GM12878 (cell line): ENCODE measurements at regions not wholly inside any gene's neighbourhood (a gene's known extent, or its start where the extent isn't known, plus 50 kb on each side); places are given as distances from the start of the nearest gene placed in this dataset.

Experiments used
- ATAC-seq: fragments of 200-7000 bp; cut with Tn5 transposase; 3 replicates; pipeline ENCODE4 v1.9.1; 2020; ENCODE audit warnings: mild to moderate bottlenecking, moderate library complexity
- BruUV-seq: library from RNA; stranded (reverse); fragments of 400-500 nt; replicated peaks from 2 replicates; lab custom pipeline; 2021; lab: Mats Ljungman, UMichigan
- CTCF ChIA-PET: fragments of 300-600 bp; sonication (Branson Sonifier 250); formaldehyde crosslinking; extraction: SDS; loops from one replicate; lab custom pipeline; 2021; ENCODE audit warnings: inconsistent platforms; lab: Yijun Ruan, JAX
- POLR2A ChIA-PET: fragments of 350-600 bp; formaldehyde crosslinking; extraction: SDS; loops from one replicate; lab custom pipeline; 2021; ENCODE audit warnings: inconsistent platforms; lab: Charles Lee
- RAD21 ChIA-PET: fragments of 300-600 bp; sonication (Branson Sonifier 250); formaldehyde crosslinking; loops from one replicate; lab custom pipeline; 2023; ENCODE audit warnings: antibody characterized with exemption; ENCODE audit not compliant: unreplicated experiment; lab: Charles Lee
- SMC1A ChIA-PET: fragments of 300-600 bp; sonication (Branson Sonifier 250); formaldehyde crosslinking; loops from one replicate; lab custom pipeline; 2023; ENCODE audit not compliant: unreplicated experiment, uncharacterized antibody; lab: Charles Lee
- DNase-seq: peaks from one replicate; pipeline ENCODE4 v3.0.0-alpha.2; 2011; ENCODE audit warnings: low read depth, low spot score
- FAIRE-seq: peaks from 3 replicates; lab custom pipeline; 2011; peaks lifted over from hg19 to GRCh38; lab: Jason Lieb, UNC
- H2AFZ ChIP-seq: 2 replicates; pipeline ENCODE4 v1.6.0; 2011; ENCODE audit warnings: low read depth, low read length, control low read depth; ENCODE audit not compliant: control insufficient read depth
- H3K27ac ChIP-seq: 2 replicates; pipeline ENCODE4 v1.5.1; 2011; ENCODE audit warnings: control low read depth; ENCODE audit not compliant: control insufficient read depth, insufficient read depth
- H3K27me3 ChIP-seq, 2 experiments: replicated peaks in 1 of 2; 2 replicates each; pipeline versions ENCODE4 v1.6.0 to v1.6.1; 2011; ENCODE audit warnings: low read length in 1 of 2; ENCODE audit not compliant: control insufficient read depth in 2 of 2, insufficient read depth in 2 of 2
- H3K36me3 ChIP-seq, 2 experiments: 2 replicates each; pipeline ENCODE4 v1.5.1; 2011; ENCODE audit warnings: low read length in 1 of 2; ENCODE audit not compliant: control insufficient read depth in 2 of 2, insufficient read depth in 2 of 2
- H3K4me1 ChIP-seq: 2 replicates; pipeline ENCODE4 v1.6.1; 2011; ENCODE audit warnings: mild to moderate bottlenecking, low read length, moderate library complexity, mixed read lengths; ENCODE audit not compliant: control insufficient read depth, insufficient read depth
- H3K4me2 ChIP-seq: 2 replicates; pipeline ENCODE4 v1.6.0; 2011; ENCODE audit warnings: control low read depth; ENCODE audit not compliant: control insufficient read depth, insufficient read depth
- H3K4me3 ChIP-seq: fragments of 200-600 bp; sonication (generic); 2 replicates; pipeline ENCODE4 v1.5.1; 2016
- H3K79me2 ChIP-seq: 2 replicates; pipeline ENCODE4 v1.6.0; 2011; ENCODE audit warnings: low read length; ENCODE audit not compliant: control insufficient read depth, insufficient read depth
- H3K9ac ChIP-seq: 2 replicates; pipeline ENCODE4 v1.8.0; 2011; ENCODE audit warnings: low read length, control low read depth, mixed read lengths; ENCODE audit not compliant: control insufficient read depth, insufficient read depth
- H3K9me3 ChIP-seq: replicated peaks from 3 replicates; pipeline ENCODE4 v1.5.1; 2011; ENCODE audit warnings: mild to moderate bottlenecking, low read length; ENCODE audit not compliant: control insufficient read depth, insufficient read depth
- H4K20me1 ChIP-seq: 2 replicates; pipeline ENCODE4 v1.6.0; 2011; ENCODE audit not compliant: control insufficient read depth, insufficient read depth
- ATF2 ChIP-seq: IDR thresholded peaks from 2 replicates; pipeline ENCODE4 v1.6.1; 2012; ENCODE audit warnings: low read length, inconsistent platforms
- CHD4 ChIP-seq: fragments of 200-600 bp; sonication (generic); IDR thresholded peaks from 2 replicates; pipeline ENCODE4 v1.6.1; 2016; ENCODE audit warnings: mild to moderate bottlenecking
- CTCF ChIP-seq, 3 experiments: IDR thresholded peaks in 2 of 3; conservative IDR thresholded peaks in 1 of 3; 2 replicates each; pipeline ENCODE4 v1.5.1; 2011; ENCODE audit warnings: low read depth in 3 of 3, low read length in 3 of 3, mild to moderate bottlenecking in 3 of 3, control low read depth in 2 of 3, moderate library complexity in 2 of 3, inconsistent platforms in 1 of 3, mixed read lengths in 1 of 3; ENCODE audit not compliant: control insufficient read depth in 2 of 3, insufficient read depth in 1 of 3; ENCODE audit errors: extremely low read depth in 1 of 3
- ETV6 ChIP-seq, 2 experiments: fragments of 450-650 bp in 1 of 2; IDR thresholded peaks in 1 of 2; conservative IDR thresholded peaks in 1 of 2; 2 replicates each; pipeline ENCODE4 v1.6.1; 2014; ENCODE audit warnings: antibody characterized with exemption in 1 of 2, borderline replicate concordance in 1 of 2, low read depth in 1 of 2, mild to moderate bottlenecking in 1 of 2, moderate library complexity in 1 of 2
- GABPA ChIP-seq: IDR thresholded peaks from 2 replicates; pipeline ENCODE4 v1.6.1; 2014; ENCODE audit warnings: antibody characterized with exemption, low read depth, mild to moderate bottlenecking, inconsistent platforms
- HDGF ChIP-seq: fragments of 450-650 bp; IDR thresholded peaks from 2 replicates; pipeline ENCODE4 v1.6.1; 2016; ENCODE audit warnings: antibody characterized with exemption
- KLF5 ChIP-seq: fragments of 450-650 bp; IDR thresholded peaks from 2 replicates; pipeline ENCODE4 v1.6.1; 2014; ENCODE audit warnings: mild to moderate bottlenecking; ENCODE audit not compliant: partially characterized antibody
- NKRF ChIP-seq: fragments of 450-650 bp; conservative IDR thresholded peaks from 2 replicates; pipeline ENCODE4 v1.6.1; 2017; ENCODE audit warnings: mild to moderate bottlenecking, moderate library complexity
- NR2C1 ChIP-seq: fragments of 450-650 bp; IDR thresholded peaks from 2 replicates; pipeline ENCODE4 v1.6.1; 2017; ENCODE audit warnings: antibody characterized with exemption, mild to moderate bottlenecking, moderate library complexity
- NR2C2 ChIP-seq: IDR thresholded peaks from 2 replicates; pipeline ENCODE4 v1.6.1; 2011; ENCODE audit warnings: borderline replicate concordance, low read depth; ENCODE audit not compliant: control insufficient read depth, insufficient read length
- NRF1 ChIP-seq: conservative IDR thresholded peaks from 2 replicates; pipeline ENCODE4 v1.6.1; 2011; ENCODE audit warnings: mild to moderate bottlenecking, low read depth, low read length, improper control_type of control experiment
- SMAD5 ChIP-seq: IDR thresholded peaks from 2 replicates; pipeline ENCODE4 v1.6.1; 2016; ENCODE audit warnings: antibody characterized with exemption, low read depth
- TCF12 ChIP-seq: IDR thresholded peaks from 2 replicates; pipeline ENCODE4 v1.6.1; 2011; ENCODE audit warnings: low read depth, mild to moderate bottlenecking, low read length
- WGBS: methylation state at CpG from one replicate; pipeline ENCODE4 v1.1.6; 2016; ENCODE audit warnings: low lambda C conversion rate; ENCODE audit not compliant: insufficient replicate concordance, insufficient coverage; ENCODE audit errors: missing lambda C conversion rate; 5-methylcytosine and 5-hydroxymethylcytosine counted together
- in situ Hi-C: fragments of 300-500 bp; cut with MboI; formaldehyde crosslinking; loops from 9 replicates; pipeline ENCODE4 v1.14.3; 2018; ENCODE audit warnings: mixed read lengths
- intact Hi-C: fragments of 100-400 bp; cut with micrococcal nuclease; formaldehyde crosslinking; loops from one replicate; pipeline ENCODE4 v1.14.2; 2022; ENCODE audit not compliant: unreplicated experiment

- intact Hi-C loops, result no loop called here
- Histone ChIP-seq H3K4me1 (no peaks in the 10 kb centered on the region), H3K4me2 (no peak overlapping the region), H2AFZ (no peak overlapping the region), H3K36me3 (no peaks in the 10 kb centered on the region), H3K4me3 (no peak overlapping the region), H3K79me2 (no peaks in the 10 kb centered on the region), H4K20me1 (no peaks in the 10 kb centered on the region), H3K9me3 (no peaks in the 10 kb centered on the region), H3K27me3 (no peaks in the 10 kb centered on the region), H3K27ac (no peak overlapping the region), H3K9ac (no peak overlapping the region)
- FAIRE-seq, result no peak
- BruUV-seq, result no TSS peak
- no peak for ATAC-seq
- ChIA-PET SMC1A (interaction anchor here (1.6 kb wide), 1 partner anchor 8 kb away, joined by 5 read pairs; no protein-coding TSS in a partner anchor), POLR2A (no interaction called here), RAD21 (no interaction called here), CTCF (interaction anchor here (0.6 to 1.8 kb wide), 2 partner anchors 8 to 20 kb away, joined by 3 to 10 read pairs; no protein-coding TSS in a partner anchor)
- in situ Hi-C loops, result no loop called here
- TF ChIP-seq NR2C1 (no peak), CTCF (IDR thresholded peaks at IDR 0.05 in 2 of 3, conservative IDR thresholded peaks at IDR 0.05 in 1 of 3; ENCODE audit: control insufficient read depth in 2 of 3, extremely low read depth in 1 of 3, insufficient read depth in 1 of 3, low read depth in 3 of 3, low read length in 3 of 3) (no peak)
- 54% methylated on average over 9 of the region's 9 CpGs for WGBS
- DNase-seq, result no peak
Observed at GRCh38 chr15:37872661-37873060, 61.8 kb upstream of the TMCO5A start.

GRCh38 chr15:37873336-37873735 lies 61.1 kb upstream of the TMCO5A start:
- DNase-seq (no peak), ATAC-seq (no peak), FAIRE-seq (no peak)
- Histone ChIP-seq H3K36me3 (no peaks in the 10 kb centered on the region), H2AFZ (no peak overlapping the region), H3K9ac (no peak overlapping the region), H4K20me1 (no peaks in the 10 kb centered on the region), H3K4me3 (no peak overlapping the region), H3K4me2 (no peak overlapping the region), H3K27ac (no peak overlapping the region), H3K4me1 (no peaks in the 10 kb centered on the region), H3K9me3 (no peaks in the 10 kb centered on the region), H3K79me2 (no peaks in the 10 kb centered on the region), H3K27me3 (no peaks in the 10 kb centered on the region)
- 21% methylated on average over 3 of the region's 3 CpGs for WGBS
- CTCF ChIA-PET, result no interaction called here
- in situ Hi-C loops, result no loop called here
- SMC1A ChIA-PET, result interaction anchor here (1.6 kb wide), 1 partner anchor 7 kb away, joined by 5 read pairs; no protein-coding TSS in a partner anchor
- RAD21 ChIA-PET, result no interaction called here
- POLR2A ChIA-PET, result no interaction called here
- intact Hi-C loops, result no loop called here
- no TSS peak for BruUV-seq
- TF ChIP-seq HDGF (no peak), NR2C2 (no peak), NKRF (no peak), CHD4 (no peak), ATF2 (no peak), TCF12 (no peak), KLF5 (no peak), SMAD5 (no peak), ETV6 (conservative IDR thresholded peaks at IDR 0.05 in 1 of 2, IDR thresholded peaks at IDR 0.05 in 1 of 2; ENCODE audit: borderline replicate concordance in 1 of 2, low read depth in 1 of 2) (no peak), GABPA (no peak), NRF1 (no peak)
